ENCODE measurements at regions not wholly inside any gene's neighbourhood (a gene's known extent, or its start where the extent isn't known, plus 50 kb on each side); places are given as distances from the start of the nearest gene placed in this dataset.
"Not testable (repeated sequence)": the region's sequence is repeated elsewhere in the genome, so short reads cannot be mapped to it uniquely, and the experiment has no call there.

DNA sequence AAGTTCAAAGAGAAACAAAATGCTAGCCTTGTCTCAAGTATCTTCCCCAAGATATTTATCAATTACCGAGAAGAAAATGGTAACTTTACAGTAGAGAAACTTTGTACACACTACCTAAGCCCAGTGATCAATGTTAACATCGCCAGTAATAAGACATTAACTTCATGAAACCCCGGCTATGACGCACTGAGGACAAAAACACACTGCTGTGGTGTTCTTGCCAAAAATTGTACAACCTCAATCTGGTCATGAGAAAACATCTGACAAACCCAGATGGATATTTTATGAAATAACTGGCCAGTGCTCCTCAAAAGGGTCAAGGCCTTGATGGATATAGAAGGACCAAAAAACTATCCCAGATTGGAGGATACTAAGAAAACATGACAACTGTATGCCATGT is 85.5 kb upstream of the DTNBP1 start:
- H3K4me3 ChIP-seq (ENCODE audit: low read depth, low read length) = no peak overlapping the region
- TF ChIP-seq, protein P1, sequence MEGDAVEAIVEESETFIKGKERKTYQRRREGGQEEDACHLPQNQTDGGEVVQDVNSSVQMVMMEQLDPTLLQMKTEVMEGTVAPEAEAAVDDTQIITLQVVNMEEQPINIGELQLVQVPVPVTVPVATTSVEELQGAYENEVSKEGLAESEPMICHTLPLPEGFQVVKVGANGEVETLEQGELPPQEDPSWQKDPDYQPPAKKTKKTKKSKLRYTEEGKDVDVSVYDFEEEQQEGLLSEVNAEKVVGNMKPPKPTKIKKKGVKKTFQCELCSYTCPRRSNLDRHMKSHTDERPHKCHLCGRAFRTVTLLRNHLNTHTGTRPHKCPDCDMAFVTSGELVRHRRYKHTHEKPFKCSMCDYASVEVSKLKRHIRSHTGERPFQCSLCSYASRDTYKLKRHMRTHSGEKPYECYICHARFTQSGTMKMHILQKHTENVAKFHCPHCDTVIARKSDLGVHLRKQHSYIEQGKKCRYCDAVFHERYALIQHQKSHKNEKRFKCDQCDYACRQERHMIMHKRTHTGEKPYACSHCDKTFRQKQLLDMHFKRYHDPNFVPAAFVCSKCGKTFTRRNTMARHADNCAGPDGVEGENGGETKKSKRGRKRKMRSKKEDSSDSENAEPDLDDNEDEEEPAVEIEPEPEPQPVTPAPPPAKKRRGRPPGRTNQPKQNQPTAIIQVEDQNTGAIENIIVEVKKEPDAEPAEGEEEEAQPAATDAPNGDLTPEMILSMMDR (IDR thresholded peaks at IDR 0.05; ENCODE audit: low read depth, low read length, missing control alignments) = no peak
- no peak for DNase-seq (ENCODE audit: low read depth)

DNA sequence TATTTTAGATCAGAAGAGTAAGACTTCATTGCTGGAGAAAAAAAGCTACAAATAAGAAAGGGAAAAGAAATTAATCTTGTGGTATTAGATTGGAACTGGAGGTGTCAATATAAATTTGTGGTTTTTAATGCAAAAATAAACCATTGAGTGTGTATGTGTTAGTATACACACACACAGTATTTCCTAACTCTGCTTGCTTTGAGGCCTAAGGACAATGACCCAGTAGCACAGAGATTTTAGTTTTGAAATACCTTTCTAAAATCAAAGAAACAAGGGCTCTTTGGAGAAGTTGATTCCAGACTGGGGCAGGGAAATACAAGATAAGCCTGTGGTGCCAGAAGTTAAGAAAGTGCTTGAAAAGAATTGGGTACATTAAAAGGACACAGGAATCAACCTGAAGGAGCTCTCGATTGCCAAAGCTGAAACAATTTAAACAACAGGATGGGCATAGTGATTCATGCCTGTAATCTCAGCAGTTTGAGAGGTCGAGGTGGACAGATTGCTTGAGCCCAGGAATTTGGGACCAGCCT is 84.6 kb upstream of the DTNBP1 start:
- H3K4me3 ChIP-seq (ENCODE audit: low read depth, low read length) = no peak overlapping the region
- DNase-seq (ENCODE audit: low read depth) = no peak
- TF ChIP-seq, protein P1 (IDR thresholded peaks at IDR 0.05; ENCODE audit: low read depth, low read length, missing control alignments) = no peak

DNA sequence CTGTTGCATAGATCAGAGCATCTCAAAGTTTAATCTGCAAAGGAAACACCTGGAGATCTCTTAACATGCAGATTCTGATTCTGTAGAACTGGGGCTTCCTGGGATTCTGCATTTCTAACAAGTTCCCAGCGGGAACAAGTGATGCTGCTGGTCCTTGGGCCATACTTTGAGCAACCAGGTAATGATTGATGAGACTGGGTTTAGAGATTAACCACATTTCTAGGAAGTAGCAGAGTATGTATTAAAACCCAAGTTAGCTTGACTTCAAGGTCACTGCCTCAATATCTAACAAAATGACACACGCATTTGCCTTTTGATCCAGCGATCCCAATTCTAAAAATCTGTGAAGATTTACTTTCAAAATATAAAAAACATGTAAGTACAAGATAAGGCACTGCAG is 83.0 kb upstream of the DTNBP1 start:
- TF ChIP-seq, protein P1 (IDR thresholded peaks at IDR 0.05; ENCODE audit: low read depth, low read length, missing control alignments) = no peak
- no peak overlapping the region for H3K4me3 ChIP-seq (ENCODE audit: low read depth, low read length)
- no peak for DNase-seq (ENCODE audit: low read depth)

DNA sequence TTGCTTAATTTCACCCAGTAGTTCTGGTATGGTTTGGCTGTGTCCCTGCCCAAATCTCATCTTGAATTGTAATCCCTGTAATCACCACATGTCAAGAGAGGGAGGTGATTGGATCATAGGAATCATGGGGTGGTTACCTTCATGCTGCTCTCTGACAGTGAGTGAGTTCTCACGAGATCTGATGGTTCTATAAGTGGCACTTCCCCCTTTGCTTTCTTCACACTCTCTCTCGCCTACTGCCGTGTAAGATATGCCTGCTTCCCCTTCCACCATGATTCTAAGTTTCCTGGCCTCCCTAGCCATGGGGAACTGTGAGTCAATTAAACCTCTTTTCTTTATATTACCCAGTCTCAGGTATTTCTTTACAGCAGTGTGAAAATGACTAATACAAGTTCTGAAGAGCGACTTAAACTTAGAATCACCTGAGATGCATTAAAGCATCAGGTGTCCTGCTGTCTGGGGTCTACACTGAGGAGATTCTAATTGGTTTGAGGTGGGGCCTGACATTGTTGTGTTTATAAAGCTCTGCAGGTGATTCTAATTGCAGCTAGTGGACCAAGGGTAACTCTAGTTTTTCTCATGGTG is 82.1 kb upstream of the DTNBP1 start:
- no peak overlapping the region for H3K4me3 ChIP-seq (ENCODE audit: low read depth, low read length)
- DNase-seq (ENCODE audit: low read depth) = no peak
- TF ChIP-seq, protein P1 (IDR thresholded peaks at IDR 0.05; ENCODE audit: low read depth, low read length, missing control alignments) = no peak

DNA sequence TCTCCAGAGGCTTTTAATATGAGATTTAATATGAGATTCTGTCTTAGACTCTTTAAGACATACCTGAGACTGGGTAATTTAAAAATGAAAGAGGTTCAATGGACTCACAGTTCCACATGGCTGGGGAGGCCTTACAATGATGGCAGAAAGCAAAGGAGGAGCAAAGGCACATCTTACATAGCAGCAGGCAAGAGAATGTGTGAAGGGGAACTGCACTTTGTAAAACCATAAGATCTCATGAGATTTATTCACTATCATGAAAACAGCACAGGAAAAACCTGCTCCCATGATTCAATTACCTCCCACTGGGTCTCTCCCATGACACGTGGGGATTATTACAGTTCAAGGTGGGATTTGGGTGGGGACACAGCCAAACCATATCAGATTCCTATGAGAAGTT is 79.2 kb upstream of the DTNBP1 start:
- DNase-seq (ENCODE audit: low read depth) = not testable (repeated sequence)

DNA sequence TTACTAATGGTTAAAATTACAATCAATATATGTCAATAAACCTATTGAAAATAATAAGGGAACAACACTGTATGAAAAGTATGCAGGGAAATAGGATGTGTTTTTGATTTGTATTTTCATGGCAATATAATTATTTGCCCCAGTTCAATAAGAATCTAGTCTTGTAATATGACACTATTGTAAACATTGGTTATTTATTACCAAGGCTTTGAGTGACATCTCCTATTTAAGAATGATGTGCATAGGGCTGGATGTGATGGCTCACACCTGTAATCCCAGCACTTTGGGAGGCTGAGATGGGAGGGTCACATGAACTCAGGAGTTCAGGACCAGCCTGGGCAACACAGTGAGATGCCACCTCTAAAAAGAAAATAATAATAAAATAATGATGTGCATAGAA is 78.6 kb upstream of the DTNBP1 start:
- DNase-seq (ENCODE audit: low read depth) = no peak
- TF ChIP-seq, protein P1 (IDR thresholded peaks at IDR 0.05; ENCODE audit: low read depth, low read length, missing control alignments) = no peak
- H3K4me3 ChIP-seq (ENCODE audit: low read depth, low read length) = no peak overlapping the region

More for the DNA sequence above, 79.2 kb upstream of the DTNBP1 start:
- not testable (repeated sequence) for H3K4me3 ChIP-seq (ENCODE audit: low read depth, low read length)

DNA sequence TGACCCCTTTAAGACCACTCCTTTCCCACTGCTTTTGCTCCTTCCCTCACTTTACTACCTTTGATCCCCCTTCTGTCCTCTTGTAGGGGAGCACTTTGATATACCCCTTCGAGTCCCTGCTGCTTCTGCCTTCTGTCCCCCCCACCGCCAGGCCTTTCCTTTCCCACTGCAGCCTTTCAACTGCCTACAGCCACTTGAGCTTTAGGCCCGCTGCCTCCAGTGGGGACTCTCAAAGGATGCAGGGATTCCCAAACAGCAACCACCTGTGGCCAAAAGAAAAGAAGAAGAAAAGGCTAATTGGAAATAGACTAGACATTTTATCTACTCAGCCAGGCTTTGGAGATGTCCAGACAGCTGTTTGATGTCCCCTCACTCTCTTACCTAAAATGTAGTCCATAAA is 77.0 kb upstream of the DTNBP1 start:
- no peak for DNase-seq (ENCODE audit: low read depth)
- H3K4me3 ChIP-seq (ENCODE audit: low read depth, low read length) = no peak overlapping the region
- TF ChIP-seq, protein P1 (IDR thresholded peaks at IDR 0.05; ENCODE audit: low read depth, low read length, missing control alignments) = no peak

All from GM12864 (cell line).